NCI-H128 (cell line): ENCODE measurements at regions not wholly inside any gene's neighbourhood (a gene's known extent, or its start where the extent isn't known, plus 50 kb on each side); places are given as distances from the start of the nearest gene placed in this dataset.
"Not testable (repeated sequence)": the region's sequence is repeated elsewhere in the genome, so short reads cannot be mapped to it uniquely, and the experiment has no call there.

ENCODE experiments used
- DNase-seq: peaks from one replicate; lab custom pipeline; 2025; ENCODE audit not compliant: unreplicated experiment; lab: John Stamatoyannopoulos, UW

DNA sequence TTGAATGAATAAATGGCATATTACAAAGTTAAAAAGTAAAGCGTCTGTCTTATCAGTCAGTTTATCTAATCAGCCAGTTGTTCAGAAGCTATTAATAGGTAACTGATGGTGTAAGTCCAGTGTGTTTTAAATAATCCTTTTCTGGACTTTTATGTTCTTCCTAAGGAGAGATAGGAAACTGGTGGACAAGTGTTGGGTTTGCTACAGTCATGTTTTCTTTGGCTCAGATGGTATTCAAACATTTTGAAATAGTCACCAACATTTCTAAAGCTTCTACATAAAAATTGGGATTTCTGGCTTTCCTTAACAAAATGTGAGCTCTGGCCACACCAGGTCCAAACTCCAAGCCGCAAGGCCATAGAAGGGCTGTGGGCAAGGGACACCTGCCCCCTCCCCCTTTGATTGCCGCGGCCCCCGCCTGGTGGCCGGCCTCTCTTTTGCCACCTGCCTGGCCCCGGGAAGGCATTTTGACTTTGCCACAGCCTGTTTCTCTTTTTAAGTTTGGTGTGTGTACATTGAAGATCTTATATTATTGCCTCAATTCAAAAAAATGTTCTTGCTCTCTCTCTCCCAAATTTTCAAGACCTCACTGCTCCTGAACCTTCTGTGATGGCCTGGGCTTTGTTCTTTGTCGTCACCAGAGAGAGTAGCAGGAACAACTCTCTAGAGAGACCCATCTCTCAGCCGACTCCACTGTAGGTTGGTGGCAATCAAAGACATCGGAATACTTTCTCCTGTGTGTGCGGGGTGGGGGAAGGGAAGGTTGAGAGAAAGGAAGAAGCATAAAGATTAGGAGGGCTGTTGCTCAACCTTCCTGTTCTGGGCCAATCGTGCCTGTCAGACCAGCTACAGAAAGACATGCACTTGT is 84.0 kb upstream of the ZNF217 start:
- DNase-seq, result no peak

DNA sequence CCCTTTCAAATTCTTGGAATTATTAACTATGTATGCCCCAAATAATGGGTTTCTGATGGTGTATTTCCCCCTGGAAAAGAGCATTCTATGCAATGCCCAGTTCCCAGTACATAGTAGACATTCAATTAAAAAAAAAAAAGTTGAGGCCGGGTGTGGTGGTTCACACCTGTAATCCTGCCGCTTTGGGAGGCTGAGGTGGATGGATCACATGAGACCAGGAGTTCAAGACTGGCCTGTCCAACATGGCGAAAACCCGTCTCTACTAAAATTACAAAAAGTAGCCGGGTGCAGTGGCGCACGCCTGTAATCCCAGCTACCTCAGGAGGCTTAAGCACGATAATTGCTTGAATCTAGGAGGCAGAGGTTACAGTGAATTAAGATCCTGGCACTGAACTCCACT is 83.3 kb upstream of the ZNF217 start:
- no peak for DNase-seq

DNA sequence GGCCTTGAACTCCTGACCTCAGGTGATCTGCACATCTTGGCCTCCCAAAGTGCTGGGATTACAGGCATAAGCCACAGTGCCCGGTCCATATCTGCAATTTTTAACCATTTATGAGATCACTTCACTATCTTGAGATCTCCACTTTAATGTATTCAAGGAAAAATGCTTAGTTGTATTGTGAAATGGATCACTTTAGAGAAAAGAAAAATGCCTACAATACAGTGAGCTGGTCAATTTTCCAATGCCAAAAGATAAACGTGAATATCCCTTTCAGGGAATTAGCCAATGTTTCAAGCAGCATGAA is 82.8 kb upstream of the ZNF217 start:
- DNase-seq, result no peak

DNA sequence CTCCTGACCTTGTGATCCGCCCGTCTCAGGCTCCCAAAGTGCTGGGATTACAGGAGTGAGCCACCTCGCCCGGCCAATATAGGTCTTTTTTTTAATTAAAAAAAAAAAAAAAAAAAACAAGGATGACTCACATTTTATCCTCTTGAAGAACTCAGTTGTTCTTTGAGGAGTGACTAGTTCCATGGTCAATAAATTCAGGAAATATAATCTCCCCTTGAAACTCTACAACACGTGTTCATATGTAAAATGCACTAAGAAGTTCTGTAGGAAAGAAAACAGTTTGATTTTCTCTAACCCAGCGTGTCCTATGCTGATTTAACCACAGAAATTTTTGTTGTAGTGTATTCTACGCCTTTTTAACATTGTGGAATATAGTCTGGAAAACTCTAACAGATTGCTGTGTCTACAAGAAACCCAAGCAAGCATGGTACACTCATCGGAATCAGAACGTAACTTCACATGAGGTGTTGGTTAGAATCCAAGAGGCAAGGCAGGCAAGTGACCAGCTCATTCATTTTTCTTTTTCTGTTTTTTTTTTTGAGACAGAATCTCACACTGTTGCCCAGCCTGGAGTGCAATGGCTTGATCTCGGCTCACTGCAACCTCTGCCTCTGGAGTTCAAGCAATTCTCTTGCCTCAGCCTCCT is 79.0 kb upstream of the ZNF217 start:
- DNase-seq, result no peak

DNA sequence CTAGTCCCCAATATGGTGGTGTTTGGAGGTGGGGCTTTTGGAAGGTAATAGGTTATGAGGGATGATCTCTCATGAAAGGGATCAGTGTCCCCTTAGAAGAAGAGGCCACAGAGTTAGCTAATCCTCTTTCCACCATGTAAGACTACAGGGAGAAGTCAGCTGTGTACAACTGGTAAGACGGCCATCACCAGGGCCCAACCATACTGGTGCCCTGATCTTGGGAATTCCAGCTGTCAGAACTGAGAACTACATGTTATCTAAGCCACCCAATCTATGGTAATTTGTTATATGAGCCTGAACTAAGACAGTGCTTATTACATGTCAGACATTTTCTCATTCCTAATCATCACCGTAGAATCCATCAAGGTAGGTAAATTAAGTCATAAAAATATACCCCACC is 77.7 kb upstream of the ZNF217 start:
- no peak for DNase-seq

DNA sequence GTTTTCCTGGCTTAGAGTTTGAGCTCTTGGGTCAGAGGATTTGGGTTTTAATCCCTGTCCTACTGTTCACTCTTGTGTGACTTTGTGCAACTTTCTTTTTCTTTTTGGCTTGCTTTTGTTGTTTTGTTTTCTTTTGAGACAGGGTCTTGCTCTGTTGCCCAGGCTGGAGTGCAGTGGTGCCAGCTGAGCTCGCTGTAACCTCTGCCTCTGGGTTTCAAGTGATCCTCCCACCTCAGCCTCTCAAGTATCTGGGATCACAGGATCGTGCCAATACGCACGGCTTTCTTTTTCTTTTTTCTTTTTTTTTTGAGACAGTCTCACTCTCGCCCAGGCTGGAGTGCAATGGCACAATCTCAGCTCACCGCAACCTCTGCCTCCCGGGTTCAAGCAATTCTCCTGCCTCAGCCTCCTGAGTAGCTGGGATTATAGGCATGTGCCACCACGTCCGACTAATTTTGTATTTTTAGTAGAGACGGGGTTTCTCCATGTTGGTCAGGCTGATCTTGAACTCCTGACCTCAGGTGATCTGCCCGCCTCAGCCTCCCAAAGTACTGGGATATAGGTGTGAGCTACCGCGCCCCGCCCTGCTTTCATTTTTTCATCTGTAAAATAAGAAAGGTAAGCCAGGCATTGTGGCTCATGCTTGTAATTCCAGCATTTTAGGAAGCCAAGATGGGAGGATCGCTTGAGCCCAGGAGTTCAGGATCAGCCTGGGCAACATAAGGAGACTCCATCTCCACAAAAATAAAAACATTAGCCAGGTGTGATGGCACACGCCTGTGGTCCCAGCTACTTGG is 76.1 kb upstream of the ZNF217 start:
- DNase-seq, result not testable (repeated sequence)

DNA sequence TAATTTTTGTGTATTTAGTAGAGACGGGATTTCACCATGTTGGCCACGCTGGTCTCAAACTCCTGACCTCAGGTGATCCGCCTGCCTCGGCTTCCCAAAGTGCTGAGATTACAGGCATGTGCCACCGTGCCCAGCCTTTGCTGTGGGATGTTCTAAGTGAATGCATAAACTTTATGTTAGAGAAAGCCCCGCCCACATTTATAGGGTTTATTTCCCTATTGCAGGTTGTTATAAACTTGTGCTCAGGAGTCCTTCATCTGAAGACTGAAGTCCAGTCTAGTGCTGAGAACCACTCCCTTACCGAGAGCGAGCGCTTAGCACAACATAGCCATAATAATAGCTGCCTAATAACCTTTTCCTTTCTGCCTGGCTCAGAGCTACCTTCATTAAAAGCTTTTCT is 75.4 kb upstream of the ZNF217 start:
- no peak for DNase-seq

DNA sequence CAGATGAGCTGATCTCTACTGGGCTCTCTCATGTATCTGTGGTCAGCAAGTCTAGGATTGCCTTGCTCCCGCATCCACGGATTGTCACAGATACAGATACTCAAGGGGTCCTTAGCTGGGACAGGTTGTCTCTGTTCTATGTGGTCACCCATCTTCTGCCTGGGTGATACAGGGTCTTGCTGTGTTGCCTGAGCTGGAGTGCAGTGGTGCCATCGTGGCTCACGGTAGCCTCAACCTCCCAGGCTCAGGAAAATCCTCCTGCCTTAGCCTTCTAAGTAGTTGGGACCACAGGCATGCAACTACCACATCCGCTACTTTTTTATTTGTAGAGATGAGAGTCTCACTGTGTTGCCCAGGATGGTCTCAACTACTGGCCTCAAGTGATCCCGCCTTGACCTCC is 72.5 kb upstream of the ZNF217 start:
- no peak for DNase-seq

DNA sequence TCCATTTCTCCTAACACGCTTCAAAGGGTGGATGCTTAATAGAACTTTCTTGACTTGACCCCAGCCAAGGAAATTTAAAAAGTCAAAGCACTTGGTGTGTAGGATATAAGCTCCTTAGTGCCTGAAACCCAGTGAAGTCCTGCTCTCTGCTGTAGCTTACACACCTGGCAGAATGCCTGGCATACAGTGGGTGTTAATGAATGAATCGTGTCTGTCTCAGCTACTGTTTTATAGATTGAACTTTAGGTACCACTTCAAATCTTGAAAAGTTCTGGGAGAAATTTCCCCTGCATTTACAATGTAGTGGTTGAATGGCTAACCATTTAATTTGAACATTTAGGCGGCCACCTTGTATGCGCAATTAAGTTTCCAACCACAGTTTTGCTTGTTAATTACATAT is 70.5 kb upstream of the ZNF217 start:
- DNase-seq, result no peak

DNA sequence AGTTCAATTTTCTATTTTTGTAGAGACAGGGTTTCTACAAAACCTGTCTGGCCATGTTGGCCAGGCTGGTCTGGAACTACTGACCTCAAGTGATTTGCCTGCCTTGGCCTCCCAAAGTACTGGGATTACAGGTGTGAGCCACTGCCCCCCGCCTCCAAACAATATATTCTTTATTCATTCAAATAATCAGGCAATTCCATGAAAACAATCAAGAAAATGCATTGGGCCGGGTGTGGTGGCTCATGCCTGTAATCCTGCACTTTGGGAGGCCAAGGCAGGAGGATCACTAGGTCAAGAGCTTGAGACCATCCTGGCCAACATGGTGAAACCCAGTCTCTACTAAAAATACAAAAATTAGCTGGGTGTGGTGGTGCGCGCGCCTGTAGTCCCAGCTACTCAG is 69.9 kb upstream of the ZNF217 start:
- not testable (repeated sequence) for DNase-seq

DNA sequence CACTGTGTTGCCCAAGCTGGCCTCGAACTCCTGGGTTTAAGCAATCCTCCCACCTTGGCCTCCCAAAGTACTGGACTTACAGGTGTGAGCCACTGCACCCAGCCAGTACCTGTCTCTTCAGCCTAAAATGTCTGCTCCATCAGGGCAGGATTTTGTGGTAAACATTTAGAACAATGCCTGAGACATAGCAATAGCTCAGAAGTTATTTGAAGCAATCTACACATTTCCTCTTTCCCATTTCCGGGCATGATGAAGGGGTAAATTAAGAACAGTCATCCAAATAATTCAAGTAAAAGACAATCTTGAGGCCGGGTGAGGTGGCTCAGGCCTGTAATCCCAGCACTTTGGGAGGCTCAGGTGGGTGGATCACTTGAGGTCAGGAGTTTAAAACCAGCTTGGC is 69.0 kb upstream of the ZNF217 start:
- DNase-seq, result no peak

DNA sequence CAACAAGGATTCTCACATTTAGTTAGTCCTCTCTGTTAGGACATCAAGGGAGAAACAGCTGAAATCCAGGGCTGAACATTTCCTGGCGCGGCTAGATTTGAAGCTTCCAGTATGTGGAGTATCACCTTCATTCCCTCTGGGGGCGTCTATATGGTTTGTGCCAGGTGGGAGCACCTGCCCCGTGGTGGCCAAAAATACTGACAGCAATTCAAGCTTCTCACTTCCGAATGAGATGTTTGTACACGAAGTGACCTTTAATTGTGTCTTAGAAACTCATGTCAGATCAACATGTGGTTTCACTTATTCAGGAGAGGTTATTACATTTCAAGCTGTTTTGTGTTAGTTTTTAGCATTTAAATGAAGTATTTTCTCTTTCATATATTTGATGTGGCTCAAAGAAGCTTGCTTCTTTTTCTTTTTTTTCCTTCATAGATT is 67.3 kb upstream of the ZNF217 start:
- DNase-seq, result no peak

DNA sequence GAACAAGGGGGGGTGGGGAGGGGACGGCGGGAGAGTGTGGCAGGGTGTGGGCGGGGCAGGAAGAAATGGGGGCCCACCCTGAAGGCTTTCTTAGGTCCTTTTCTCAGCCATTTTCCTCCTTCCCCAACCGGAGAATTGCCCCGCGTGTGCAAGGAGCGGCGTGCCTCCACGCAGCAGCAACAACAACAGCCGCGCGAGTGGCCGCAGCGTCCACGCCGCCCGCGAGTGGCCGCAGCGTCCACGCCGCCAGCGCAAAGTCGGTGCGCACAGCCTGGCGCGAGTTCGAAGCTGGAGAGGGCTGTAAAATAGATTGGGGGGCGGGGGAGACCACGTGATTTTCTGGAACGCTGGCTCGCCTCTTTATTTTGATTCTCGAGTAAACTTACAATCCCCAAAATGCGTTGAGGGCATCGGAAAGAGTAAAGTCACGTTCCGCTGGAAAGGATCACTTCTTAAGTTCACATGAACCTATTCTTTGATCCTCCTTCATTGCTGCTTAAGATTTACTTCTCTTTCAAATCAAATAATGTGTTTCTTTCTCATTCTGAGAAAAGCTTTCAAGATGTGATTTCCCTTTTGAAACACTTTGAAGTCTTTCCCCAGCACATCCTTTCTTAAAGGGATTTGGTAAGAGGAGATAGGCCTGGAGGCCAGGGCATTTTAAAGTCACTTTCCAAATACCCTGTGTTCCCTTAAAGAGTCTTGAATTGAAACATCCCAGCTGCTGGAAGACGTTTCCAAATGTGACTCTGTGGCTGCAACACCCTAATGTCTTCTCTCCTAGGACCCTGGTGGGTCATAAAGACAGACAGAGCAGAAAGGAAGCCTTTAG is 66.7 kb upstream of the ZNF217 start:
- DNase-seq, result no peak

DNA sequence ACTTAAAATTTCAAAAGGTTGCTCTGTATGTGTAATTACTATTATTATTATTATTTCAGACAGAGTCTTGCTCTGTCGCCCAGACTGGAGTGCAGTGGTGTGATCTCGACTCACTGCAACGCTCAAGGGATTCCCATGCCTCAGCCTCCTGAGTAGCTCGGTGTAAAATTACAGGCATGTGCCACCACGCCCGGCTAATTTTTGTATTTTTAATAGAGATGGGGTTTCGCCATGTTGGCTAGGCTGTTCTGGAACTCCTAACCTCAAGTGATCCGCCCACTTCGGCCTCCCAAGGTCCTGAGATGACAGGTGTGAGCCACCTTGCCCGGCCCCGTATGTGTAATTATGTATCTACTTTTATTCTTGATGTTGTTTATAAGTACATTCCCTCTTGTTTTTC is 65.3 kb upstream of the ZNF217 start:
- no peak for DNase-seq

DNA sequence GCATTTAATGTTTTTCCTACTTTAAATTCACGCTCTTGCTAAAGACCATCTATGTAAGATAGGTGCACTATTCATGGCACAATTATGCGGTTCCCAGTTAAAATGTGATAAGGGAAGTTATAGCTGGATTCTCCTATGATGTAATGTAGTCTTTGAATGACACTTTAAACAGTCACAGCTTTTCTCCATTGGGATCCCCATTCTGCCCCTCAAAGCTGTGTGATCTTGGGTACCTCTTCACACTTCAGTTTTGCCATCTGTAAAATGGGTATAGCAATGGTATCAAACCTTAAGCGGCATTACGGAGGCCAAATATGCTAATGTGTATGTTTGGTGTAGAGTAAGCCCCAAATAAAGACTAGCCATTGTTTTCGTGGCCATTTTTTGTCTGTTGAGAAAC is 64.7 kb upstream of the ZNF217 start:
- DNase-seq, result no peak

DNA sequence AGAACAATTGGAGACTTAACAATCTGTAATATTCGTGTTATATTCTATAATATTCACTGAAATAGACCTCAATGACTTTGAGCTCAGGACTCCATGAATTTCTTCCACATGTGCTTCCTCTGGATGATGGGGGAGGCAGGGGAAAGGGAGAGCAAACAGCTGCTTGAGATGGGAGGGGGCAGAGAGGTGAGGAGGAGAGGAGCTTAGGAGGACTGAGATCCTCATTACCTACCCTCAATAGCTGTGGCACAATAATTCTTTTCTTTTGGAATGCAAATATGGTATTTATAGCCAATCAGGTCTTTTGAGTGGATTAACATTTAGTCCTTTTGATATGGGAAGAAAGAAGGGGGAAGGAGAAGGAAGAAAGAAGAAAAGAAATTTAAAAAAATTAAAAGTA is 64.1 kb upstream of the ZNF217 start:
- DNase-seq, result no peak

DNA sequence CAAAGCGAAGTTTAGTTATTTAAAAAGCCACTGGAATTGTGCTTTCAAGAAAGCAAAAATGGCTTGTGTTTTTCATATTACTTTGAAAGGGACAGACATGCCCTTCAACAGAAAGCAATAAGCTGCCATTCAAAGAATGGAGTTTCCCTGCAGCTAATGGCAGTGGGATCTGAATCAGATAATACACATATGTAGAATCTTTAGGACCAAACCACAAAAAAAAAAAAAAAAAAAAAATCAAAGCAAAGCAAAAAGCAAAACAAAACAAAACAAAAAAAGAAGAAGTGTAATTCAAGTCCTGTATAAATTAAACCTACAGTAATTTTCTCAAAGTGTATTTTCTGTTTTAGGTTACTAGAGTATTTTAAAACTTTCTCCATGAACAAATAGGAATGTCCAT is 63.6 kb upstream of the ZNF217 start:
- DNase-seq, result no peak

DNA sequence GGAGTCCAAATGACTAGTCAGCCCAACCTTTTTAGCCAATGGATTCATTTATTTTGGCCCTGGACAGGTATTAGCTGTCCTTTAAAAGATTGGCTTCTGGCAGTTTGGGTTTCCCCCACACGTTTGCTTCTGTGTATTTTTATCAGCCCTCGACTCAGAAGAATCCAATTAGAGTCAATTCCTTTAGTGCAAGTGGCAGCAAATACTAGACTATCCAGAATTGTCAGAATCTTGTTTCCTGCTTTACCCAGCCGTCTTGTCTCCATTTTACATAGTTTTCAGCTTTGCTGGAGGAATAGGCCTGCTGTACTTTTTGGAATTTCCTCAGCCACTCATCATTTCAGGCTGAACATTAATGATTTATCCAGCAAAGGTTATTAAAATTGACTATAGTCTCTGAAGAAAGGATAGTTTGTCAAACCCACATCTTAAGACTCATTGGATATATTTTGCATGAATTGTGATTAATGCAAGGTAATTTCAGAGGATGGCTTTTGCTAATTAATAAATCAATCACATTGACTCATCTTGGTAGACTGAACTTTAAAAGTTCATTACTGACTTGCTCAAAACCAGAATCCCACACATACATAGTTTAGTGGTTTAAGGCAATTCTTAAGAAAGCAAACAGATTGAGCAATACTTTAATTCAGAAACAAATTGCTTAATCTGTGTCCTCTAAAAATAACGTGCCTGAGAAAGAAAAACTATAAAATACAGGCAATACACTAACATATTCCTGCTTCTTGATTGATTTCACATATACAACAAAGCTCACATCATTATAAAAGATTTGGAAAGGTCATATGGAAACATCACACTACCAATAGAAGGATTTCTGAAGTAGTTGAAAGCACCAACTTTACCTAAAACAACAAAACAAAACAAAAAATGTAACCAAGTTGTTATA is 62.9 kb upstream of the ZNF217 start:
- DNase-seq, result no peak

DNA sequence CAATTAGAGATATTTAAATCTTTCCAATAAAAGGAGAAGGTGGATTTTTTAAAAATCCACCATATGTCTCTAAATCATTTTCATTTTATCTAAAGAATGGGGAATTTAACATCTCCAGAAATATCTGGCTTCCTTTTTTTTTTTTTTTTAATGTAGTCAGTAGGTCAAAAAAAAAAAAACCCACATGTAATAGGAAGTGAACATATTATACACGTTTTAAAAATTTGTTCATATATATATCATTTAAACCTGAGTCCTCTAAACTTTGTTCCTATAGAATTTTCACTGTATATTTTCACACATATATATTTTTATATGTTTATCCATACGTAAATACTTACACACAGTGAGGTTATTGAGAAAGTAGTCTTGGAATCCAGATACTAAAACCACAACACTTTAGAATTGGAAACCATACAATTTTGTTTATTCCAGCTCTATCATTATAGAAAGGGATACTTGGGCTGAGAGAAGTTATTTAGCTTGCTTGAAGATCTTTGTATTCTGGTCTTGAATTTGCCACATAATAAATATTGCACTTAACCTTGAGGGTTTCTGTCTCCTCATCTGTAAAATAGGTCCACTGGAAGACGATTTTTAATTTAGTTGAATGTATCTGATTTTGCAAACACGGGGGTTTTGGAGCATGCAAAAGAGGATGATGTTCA is 62.1 kb upstream of the ZNF217 start:
- DNase-seq, result no peak
